ENCODE measurements at regions not wholly inside any gene's neighbourhood (a gene's known extent, or its start where the extent isn't known, plus 50 kb on each side); places are given as distances from the start of the nearest gene placed in this dataset.

- DNase-seq (ENCODE audit: low read depth, low spot score): no peak
Measured at GRCh38 chr9:1473956-1474634, 423.9 kb downstream of the DMRT2 start.

DNA sequence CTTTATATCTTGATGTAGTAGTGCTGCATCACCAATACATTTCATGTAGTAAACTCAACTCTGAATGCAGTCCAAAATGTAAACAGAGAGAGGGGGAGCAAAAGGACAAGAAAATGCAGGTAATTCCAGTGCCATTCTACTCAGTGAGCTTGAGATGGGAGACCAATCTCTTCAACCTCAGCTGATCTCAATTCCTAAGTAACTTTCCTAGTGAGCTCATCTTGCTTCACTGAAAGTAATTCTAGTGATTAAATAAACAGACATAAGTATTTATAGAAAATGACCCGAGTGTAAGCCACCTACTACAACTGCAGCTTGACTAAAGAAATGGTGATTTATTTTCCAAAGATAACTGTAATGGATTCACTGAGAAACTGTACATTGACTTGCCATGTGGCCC, 424.5 kb downstream of the DMRT2 start:
- no peak for DNase-seq (ENCODE audit: low read depth, low spot score)

- peak; percentile 9 for DNase-seq (ENCODE audit: low read depth, low spot score)
Measured at GRCh38 chr9:1490341-1491232, 440.4 kb downstream of the DMRT2 start.

DNA sequence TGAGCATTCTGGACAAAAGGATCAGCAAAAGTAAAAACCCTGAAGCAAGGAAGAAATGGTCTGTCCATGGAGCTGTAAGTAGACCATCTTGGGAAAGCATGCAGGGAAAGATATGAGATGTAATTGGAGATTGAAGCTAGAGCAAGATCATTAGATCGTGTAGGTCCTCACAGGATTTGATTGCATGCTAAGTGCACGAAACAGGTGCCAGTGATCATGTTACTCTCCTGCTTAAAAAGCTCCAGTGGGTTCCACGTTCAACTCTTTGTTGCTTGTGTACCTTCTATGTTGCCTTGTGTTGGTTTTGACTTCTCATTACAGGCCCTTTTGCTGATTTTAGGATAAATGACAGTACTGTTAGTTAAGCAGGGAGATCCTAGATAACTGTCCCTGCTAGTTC, 442.0 kb downstream of the DMRT2 start:
- DNase-seq (ENCODE audit: low read depth, low spot score): no peak

DNA sequence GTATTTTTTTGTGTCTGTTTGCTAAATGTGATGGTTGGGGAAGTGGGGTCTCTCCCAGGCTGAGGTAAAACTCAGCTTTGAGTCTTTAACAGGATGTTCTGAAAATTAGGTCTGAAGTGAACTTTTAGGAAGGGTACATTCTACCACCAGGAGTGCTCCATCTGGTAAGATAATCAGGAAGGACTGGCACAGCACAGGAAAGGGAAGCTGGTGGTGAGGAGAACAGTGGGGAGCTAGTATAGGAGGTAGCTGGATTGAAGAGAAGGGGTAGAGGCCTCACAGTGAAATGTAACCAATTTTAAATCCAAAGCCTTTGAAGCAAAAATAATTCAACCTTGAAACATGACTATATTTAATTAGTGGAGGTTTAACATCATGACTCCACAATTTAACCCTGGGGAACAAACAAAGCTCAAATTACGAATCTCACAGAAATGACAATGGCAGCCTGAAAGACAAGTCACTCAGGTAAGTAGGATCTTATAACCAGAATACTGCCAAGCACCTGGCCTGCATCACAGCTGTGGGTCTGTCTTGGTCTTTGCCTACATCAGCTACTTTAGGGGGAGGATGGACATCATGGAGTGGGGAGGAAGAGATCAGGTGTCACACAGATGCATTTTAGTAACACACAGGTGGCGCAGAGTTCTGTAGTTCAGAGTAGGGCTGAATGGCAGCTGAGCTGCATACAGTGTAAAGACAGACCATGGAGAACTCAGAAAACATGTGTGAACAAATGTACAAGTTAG, 445.3 kb downstream of the DMRT2 start:
- no peak for DNase-seq (ENCODE audit: low read depth, low spot score)

DNA sequence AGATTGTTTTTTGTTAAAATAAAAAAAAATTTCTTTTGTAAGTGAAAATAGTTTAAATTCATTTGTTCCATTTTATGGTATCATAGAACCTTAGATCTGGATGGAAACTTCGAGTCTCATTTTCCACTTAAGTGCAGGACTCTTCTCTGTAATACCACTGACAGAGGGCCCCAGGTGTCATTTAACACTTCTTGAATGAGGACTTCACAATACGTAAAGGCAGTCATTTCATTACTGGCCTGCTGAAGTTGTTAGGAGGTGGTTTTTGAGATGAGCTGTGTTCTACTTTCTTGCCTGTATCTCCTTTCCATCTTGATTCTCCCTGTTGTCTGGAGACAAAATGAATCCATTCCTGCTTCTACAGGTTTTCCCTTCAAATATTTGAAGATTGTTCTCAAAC, 455.3 kb downstream of the DMRT2 start:
- DNase-seq (ENCODE audit: low read depth, low spot score): no peak

DNA sequence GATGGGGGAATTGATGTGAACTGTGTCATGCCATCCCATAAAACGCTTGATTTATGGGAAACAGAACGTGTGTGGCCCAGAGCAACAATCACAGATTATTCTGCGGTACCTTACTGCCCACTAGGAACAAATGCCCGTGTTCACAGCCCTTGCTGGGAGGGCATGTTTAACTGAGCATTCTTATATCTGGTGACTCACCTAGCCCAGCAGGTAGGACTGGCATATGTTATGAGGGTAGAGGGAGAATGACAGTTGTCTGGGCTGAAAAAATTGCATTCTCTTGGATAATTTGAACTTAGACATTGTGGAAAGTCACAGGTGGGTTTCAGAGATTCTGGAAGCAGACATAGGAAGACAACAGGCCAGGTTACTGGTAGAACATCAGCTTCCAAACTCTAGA, 460.6 kb downstream of the DMRT2 start:
- DNase-seq (ENCODE audit: low read depth, low spot score): no peak

GRCh38 chr9:1513105-1513504, 462.9 kb downstream of the DMRT2 start:
- DNase-seq (ENCODE audit: low read depth, low spot score): no peak

- no peak for DNase-seq (ENCODE audit: low read depth, low spot score)
Measured at GRCh38 chr9:1514250-1514649, 464.1 kb downstream of the DMRT2 start.

DNA sequence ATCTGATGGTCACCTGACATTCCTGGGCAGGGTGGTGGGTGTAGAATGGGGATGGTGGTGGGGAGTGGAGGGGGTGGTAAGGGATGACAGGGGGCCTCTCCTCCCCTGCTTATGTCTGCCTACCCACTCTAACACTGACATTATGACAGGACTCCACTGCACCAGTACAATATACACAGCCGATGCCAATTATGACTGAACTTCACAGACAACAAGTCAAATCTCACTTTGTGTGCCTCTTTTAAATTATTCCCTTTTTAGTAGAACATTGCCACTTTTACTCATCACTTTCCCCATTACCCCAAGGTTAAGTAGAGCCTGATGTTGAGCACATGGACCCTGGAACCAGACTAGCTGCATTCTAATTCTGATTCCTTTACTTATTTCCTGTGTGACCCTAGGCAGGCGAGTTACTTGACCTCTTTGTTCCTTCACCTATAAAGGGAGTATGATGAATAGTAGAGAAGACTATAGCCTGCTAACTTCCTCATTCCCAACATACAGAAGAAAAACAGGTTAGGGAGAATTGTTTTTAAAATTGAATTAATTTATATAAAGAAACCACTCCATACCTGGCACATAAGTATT, 464.7 kb downstream of the DMRT2 start:
- no peak for DNase-seq (ENCODE audit: low read depth, low spot score)

GRCh38 chr9:1515557-1515956, 465.4 kb downstream of the DMRT2 start:
- DNase-seq (ENCODE audit: low read depth, low spot score): no peak

DNA sequence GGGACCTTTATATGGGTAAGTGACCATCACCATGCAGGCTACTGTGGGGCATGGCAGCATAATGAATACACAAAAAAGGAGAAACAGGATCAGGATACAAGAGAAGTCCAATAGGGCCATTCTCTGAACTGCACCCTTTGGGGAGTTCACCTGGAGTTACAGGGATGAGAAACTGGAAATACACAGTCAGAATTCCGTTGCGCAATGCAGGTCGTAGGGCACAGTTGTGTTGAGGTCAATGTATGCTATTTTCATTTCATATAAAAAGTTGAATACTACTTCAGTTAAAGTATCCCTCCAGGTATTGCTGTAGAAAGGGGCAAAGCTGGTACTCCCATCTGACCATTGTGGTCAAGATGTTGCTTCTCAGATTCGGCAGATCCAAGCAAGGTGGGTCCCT, 471.4 kb downstream of the DMRT2 start:
- DNase-seq (ENCODE audit: low read depth, low spot score): no peak

DNA sequence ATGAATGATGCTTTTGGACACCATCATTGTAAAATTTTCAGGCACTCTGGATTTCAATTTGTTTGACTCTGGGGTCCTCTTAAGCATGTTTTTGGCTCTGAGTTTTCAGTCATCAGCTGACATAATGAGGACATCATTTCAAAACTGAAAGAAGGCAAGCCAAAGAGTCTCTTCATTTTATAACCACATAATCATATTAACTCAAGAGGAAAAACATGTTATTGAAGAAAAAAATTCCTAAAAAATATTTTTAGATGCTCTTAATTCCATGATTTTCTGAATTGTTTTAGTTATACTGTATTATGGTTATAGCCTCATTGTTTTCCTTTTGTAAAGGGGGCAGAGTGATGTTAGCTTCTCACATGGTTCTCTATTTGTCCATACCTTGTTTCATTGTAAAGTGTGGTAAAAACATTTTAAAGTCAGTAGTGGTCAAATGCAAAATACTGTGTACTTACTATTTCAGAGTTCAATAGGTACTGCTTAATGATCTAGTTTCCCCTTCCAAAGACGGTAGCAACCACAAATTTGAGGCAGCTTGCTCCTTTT, 472.1 kb downstream of the DMRT2 start:
- DNase-seq (ENCODE audit: low read depth, low spot score): no peak

GRCh38 chr9:1528456-1528855, 478.3 kb downstream of the DMRT2 start:
- DNase-seq (ENCODE audit: low read depth, low spot score): no peak

DNA sequence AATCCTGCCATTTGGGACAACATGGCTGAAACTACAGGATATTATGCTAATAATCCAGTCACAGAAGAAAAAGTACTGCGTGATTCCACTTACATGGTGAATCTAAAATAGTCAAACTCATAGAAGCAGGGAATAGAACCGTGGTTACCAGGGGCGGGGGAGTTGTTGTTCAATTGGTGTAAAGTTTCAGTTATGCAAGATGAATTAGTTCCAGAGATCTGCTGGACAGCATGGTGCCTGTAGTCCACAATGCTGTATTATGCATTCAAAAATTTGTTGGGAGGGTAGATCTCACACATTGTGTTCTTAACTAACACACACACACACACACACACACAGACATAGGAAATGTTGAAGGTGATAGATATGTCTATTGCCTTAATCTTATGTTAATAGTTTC, 480.5 kb downstream of the DMRT2 start:
- no peak for DNase-seq (ENCODE audit: low read depth, low spot score)

DNA sequence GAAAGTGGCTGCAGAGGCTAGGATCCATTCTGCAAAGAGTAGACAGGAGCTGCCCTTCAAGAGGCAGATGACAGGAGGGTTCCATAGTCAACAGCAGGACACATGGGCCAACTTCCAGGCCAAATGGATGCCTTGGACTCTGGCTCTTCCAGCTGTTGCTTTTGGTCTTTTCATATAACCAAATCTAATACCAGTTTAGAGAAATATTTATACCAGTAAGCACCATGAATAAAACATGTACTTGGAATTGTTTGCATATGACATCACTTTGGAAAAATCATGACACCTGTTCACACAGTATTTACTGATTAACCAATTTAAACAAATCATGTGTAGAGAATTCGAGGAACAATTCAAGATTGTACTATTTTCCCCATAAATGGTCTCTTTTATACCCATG, 481.3 kb downstream of the DMRT2 start:
- no peak for DNase-seq (ENCODE audit: low read depth, low spot score)

GRCh38 chr9:1532171-1532570, 482.0 kb downstream of the DMRT2 start:
- no peak for DNase-seq (ENCODE audit: low read depth, low spot score)

DNA sequence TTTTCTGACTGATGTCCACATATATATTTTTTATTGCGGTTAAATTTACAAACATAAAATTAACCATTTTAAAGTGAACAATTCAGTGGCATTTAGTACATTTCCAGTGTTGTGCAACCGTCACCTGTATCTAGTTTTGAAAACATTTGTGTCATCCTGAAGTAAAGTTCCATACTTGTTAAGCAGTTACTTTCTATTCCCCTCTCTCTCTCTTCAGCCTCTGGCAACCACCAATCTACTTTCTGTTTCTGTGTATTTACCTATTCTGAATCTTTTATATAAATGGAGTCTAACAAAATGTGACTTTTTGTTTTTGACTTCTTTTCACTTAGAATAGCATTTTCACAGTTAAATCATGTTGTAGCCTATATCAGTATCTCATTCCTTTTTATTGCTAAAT, 480.1 kb upstream of the SMARCA2 start:
- DNase-seq (ENCODE audit: low read depth, low spot score): no peak

DNA sequence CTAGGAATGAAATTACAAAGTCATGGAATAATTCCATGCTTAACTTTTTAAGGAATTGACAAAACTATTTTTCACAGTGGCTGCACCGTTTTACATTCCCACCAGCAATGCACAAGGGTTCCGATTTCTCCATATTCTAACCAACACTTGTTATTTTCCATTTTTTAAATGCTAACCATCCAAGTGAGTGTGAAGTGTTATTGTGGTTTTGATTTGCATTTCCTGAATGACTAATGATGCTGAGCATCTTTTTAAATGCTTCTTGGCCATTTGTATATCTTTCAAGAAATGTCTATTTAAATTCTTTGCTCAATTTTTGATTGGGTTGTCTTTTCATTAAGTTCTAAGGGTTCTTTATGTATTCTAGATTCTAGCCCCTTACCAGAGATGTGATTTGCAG, 479.5 kb upstream of the SMARCA2 start:
- DNase-seq (ENCODE audit: low read depth, low spot score): no peak

- no peak for DNase-seq (ENCODE audit: low read depth, low spot score)
Measured at GRCh38 chr9:1536522-1537170, 478.5 kb upstream of the SMARCA2 start.

DNA sequence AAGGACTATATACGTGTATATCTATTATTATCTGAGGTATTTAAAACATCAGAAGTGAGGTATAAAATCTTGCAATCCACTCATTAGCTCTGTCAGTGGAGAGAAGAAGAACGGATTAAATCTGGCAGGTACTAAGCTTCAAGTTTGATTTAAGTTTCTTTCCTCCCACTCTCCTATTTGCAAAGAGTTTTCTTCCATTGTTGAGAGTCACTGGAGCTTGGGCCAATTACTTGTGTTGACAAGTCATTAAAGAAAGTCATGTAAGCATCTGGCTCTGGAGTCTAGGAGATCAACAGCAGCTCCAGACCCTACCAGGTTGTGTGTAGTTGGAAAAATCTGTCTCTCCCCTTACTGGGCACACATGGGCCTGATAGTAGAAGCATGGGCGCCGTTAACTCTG, 476.8 kb upstream of the SMARCA2 start:
- no peak for DNase-seq (ENCODE audit: low read depth, low spot score)
